Cardiac septum (tissue), 1 donor: ENCODE measurements at regions not wholly inside any gene's neighbourhood (a gene's known extent, or its start where the extent isn't known, plus 50 kb on each side); places are given as distances from the start of the nearest gene placed in this dataset.

Experiments used
- DNase-seq: peaks from one replicate; pipeline ENCODE4 v3.0.0-alpha.2; 2020; ENCODE audit warnings: low spot score
- intact Hi-C: fragments of 100-400 bp; cut with DNase I; formaldehyde crosslinking; loops from one replicate; pipeline ENCODE4 v1.14.0; 2022
- donor health status: DM: no; HTN: no; CAD: no.

GRCh38 chr6:125679128-125679527, 70.3 kb upstream of the HEY2 start:
- no peak for DNase-seq
- intact Hi-C loops, result no loop called here

GRCh38 chr6:125679651-125680050, 69.8 kb upstream of the HEY2 start:
- DNase-seq, result no peak
- intact Hi-C loops, result no loop called here

- DNase-seq, result no peak
- intact Hi-C loops, result no loop called here
Measured at GRCh38 chr6:125682939-125683338, 66.5 kb upstream of the HEY2 start.

- intact Hi-C loops, result no loop called here
- DNase-seq, result no peak
Measured at GRCh38 chr6:125688138-125688537, 61.3 kb upstream of the HEY2 start.

GRCh38 chr6:125693480-125693879, 56.0 kb upstream of the HEY2 start:
- no peak for DNase-seq
- intact Hi-C loops, result no loop called here

- intact Hi-C loops, result no loop called here
- no peak for DNase-seq
Measured at GRCh38 chr6:125699591-125699990, 49.8 kb upstream of the HEY2 start.
